AG20443 (cell line): ENCODE measurements at regions not wholly inside any gene's neighbourhood (a gene's known extent, or its start where the extent isn't known, plus 50 kb on each side); places are given as distances from the start of the nearest gene placed in this dataset.

Experiments
- DNase-seq: peaks from one replicate; pipeline ENCODE4 v3.0.0; 2012; ENCODE audit warnings: low spot score, mixed read lengths

DNA sequence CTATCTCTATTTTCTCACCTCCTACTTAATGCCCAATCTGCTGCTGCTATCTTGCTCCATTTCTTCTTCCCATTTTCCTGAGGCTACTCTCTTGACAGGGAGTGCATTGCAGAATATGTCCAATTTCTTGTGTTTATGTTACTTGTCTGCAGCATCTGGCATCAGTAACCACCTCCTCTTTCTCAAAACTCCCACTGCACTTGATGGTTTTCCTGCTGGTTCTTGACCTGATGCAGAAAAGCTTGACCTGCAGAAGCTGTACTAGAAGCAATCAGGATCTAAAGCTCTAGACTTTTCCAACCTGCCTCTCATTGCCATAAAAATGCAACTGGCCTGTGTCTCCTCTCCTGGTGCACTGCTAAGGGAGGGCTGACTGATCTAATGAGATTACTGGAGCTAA is 287.8 kb downstream of the ZEB1 start:
- DNase-seq = no peak

DNA sequence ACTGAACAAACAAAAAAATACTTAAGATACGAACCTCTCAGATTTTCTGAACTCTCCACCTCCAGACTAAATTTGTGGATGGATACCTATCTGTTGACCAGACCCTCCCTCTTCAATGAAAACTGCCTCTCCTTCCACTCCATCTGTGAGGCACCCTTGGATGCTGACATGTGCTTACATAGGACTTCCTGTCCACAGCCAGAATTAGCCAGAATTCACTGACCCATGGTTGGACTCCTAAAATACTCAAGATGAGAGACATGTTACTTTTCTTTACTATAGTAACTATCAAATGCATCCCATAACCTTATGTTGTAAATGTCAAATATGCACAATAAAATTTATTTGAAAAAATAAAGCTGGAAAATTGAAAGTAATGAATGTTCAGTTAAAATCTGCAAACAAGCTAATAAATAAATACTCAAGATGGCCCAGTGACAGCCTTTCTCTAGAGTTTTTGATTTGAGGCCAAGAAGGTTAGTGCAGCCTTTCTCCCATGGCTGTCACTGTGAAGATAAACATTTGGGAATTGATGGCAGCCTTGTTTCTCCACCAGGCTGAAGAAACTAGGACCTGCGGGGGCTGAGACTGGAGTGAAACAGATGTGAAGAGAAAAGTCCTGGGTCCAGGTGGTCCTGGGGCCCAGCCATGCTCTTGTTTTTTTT is 287.0 kb downstream of the ZEB1 start:
- DNase-seq = no peak

DNA sequence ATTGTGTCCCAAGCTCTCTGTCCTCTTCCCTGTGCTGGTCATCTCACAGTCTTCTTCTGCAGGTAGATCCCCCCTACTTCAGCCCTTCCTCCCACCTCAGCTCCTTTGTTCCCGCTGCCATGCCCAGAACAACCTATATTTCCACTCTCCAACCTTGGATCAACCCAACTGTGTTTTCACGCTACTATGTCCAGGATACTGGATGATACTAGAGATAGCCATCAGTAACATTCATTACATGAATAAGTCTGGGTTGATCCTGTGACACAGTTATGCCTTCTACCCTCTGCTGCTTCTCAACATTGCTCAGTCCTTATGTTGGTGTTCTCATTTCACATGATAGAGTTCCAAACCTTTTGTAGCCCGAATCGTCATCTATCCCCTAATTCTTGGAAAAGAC is 286.4 kb downstream of the ZEB1 start:
- no peak for DNase-seq

DNA sequence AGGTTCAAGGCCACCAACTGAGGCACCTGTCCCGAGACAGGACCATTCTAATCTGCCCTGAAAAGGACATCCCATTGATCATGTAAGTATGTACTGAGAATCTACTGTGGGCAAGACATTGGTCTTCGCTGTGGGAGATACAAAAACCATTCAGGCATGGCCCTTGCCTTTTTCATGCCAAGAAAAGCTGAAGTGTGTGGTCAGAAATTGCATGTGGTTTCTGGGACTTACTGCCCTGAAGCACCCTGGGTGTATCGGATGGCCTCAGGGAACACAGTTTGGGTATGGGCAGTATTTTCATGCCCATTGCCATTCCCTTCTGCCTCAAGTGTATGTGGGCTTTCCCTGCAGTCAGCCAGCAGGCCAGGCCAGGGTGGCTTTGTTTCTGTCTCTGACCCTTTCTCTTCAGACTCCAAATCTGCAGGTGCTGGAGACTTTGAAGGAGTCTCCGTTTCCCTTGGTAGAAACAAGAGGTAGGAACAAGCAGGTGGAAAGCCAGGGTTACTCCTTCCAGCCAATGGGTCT is 285.7 kb downstream of the ZEB1 start:
- DNase-seq = no peak

DNA sequence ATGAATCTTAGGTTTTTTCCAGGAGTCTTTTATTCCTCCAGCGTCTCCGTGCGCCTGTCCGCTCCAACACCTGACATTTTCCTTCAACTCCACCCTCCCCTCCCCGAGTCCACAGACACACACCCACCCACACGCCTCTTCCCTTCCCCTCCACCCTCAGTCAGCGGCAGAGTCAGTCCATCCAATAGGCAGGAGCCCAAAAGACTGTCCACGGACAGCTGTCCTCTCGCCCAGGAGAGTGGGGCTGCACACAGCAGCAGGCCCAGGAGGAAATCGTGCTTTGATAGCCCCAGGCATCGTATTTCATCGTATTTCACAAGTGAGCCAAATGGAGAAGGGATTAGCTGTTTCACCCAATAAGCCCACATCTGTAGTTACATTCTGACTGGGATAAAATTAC is 285.1 kb downstream of the ZEB1 start:
- DNase-seq = no peak

DNA sequence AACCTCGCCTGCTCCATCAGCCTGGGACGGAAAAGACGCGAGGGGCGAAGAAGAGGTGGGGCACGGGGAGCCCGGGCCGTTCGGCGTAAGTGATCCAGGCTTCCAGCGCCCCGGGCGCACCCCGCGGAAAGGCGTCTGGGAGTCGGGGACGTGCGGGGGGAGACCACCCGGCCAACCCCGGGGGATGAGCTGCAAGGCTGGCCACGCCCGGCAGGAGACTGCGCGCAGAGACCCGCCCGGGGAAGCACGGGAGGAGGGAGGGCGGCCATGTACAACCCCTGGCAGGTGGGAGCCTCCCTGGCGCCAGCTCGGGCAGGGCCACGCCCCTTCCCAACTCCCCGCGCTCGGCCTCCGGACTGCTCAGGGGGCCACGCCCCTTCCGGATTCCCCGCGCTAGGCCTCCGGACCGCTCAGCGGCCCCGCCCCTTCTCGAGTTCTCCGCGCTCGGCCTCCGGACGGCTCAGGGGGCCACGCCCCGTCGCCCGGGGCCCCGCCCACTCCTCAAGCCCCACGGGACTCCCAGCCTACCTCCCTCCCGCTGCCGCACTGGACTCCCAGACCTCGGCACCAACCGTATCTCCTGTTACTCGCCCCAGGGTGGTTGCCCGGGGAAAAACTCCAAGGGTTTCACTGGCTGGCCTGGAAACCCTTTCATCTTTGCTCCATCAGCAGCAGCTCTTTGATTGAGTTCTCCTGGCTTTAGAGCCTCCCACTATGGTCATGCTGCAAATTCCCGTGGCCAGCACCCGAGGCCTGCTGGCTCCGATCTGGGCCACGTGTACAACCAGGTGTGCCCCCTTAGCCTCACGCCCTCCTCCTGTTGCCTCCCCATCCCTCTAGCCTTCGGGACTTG is 284.4 kb downstream of the ZEB1 start:
- DNase-seq = peak; percentile 100

DNA sequence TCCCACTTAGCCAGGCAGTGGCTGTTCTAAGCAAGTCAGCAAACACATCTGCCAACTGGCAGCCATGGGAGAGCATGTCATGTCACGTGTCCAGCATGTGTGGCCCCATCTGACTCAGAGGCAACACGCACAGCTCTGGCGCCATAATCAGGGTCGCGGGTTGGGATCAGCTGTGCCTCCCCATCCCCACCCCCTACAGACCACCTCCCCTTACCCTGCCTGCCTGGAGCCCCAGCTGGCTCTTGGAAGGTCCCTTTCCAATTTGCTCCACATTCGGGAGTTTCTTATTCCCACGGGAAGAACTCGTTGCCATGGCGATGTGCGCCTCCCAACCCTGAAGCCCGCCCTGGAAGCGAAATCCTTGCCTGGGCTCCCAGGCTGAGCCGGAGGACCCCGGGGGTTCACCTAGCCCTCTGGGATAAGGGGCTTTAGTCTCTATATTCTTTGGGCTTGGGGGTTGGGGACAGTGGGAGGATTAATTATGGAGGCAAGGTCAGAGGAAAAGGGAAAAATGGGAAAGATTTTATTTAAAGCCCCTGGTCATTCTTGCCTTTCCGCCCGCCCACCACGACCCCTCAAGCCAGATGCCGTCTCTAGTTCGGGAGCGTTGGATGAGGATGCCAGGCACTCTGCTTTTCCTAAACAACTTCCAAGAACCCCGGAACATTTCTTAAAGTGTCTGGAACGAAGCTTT is 283.7 kb downstream of the ZEB1 start:
- DNase-seq = peak; percentile 93

DNA sequence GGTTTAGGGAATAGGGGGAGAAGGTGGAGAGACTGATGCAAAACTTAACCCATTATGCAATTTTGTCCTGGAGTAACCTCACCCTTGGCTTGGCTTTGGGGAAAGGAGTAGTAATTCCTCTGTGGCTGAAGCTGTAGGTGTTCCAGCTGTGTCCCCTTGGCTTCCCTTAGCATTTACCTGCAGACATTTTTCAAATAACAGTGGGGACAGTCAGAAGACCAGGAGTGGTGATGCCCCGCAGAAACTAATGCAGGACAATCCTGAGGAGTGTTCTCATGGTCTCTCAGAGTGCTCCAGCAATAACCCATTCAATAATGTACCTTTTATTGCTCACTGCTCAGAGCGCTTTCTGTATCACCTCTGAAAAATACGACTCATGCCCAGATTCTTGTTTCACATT is 282.1 kb downstream of the ZEB1 start:
- DNase-seq = no peak

DNA sequence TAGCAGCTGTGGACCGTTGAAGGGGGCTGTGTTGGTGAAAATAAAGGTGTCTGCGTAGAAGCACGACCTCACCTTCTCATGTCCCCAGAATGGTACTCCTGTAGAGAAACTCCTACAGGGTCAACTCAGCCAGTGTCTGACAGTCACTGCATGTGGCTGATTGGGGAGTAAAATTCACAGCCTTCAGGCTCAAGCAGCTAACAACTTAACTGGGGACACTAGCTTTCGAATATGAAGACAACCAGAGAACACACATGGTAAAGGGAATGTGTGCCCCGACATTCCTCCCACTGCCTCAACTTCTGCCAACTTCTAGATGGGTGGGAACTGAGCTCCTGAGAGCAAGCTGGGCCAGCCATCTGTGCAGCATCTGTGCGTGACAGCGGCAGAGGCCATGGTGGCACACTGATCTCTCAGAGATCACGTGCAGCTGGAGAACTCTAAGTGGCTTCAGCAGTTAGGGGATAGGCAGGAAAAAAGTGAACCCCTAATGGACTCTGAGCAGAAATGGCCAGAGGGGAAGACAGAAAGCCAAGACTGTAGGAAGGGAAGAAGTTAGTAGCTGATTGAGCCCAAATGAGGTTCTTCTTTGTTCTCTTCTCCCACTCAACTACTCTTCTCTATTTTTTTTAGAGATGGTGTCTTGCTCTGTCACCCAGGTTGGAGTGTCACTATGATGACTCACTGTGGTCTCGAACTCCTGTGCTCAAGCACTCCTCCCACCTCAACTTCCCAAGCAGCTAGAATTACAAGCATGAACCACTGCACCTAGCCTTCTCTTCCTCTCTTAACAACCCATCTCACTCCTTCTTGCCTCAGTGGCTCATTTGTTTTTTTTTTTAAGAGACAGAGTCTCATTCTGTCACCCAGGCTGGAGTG is 280.8 kb downstream of the ZEB1 start:
- DNase-seq = no peak

DNA sequence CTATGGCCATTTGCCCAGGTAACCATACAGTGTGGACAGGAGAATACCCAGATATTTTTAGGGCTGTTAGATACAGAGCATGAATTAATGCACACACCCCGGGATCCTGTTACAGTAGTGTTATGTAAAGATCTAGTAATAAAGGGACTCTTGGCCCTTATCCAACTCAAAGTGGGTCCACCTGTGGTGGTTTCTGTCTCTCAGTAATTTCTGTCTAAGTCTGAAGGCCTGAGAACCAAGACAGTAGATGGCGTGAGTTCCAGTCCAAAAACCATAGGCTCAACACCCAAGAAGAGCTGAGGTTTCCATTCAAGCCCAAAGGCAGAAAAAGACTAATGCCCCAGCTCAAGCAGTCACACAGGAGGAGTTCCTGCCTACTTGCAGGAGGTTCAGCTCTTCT is 277.7 kb downstream of the ZEB1 start:
- no peak for DNase-seq

DNA sequence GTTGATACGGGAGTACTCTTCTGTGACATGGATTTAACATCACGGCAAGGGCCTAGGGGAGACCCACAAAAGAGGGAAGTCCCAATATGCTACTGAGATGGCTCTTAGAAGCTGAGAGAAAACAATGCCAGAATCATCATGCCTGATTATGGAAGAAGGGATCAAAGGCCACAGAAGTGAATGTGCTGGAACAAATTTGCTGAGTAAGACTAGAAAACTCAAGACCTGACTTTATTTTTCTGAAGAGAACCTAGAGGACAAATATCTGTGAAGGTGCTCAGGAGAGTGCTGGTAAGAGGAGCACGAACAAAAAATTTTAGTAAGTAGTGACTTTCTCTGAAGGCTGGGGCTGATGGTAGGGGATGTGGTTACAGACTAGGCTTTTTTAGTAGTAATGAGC is 277.0 kb downstream of the ZEB1 start:
- DNase-seq = no peak

DNA sequence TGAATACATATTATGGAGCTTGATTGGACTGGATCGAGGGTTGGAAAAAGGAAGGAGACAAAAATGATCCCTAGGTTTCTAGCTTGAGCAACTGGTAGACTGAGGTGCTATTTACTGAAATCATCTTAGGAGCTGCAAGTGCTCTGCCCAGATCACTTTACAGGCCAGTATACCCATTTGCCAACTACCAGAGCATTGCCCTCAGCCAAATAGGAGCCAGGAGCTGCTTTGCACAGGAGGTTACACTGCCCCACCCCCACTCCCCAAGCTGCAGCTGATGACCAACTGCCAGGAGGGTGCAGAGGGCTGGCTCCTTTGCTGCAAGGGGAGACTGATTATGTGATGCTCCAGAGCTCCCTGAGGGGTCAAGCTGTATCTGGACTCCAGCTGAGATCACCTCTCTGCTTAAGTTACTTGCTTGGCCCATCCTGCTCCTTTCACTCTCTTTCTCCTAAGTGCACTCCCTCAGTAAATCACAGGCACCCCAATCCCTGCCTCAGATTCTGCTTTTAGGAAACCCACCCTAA is 275.4 kb downstream of the ZEB1 start:
- no peak for DNase-seq

DNA sequence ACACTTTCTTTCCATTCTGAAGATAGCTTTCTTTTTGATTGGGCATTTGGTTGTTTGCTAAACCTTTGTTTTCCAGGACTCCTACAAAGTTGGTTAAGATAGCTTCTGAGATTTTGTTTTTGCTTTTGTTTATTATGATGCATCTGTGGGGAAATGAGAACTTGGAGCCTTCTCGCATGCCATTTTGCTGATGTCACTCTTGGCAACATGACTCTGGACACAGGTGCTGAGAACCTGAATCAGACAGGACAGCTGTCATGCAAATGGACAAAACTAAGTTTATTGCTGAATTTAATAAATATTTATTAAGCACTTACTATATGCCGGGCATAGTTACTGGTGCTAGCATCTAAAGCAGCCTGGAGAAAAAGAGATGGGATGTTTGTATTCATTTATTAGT is 274.1 kb downstream of the ZEB1 start:
- DNase-seq = no peak

DNA sequence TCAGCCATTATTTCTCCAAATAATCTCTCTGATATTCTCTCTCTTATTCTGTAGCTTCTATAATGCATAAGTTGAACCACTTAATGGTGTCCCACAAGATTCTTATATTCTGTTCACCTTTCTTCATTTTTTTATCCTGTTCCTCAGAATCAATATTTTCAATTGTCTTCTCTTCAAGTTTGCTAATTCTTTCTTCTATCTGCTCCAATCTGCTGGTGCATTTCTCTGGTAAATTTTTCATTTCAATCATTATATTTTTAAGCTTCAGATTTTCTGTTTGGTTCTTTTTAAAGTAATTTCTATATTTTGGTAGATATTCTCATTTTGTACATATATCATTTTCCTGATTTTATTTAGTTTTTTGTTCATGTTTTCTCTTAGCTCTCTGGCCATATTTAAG is 272.6 kb downstream of the ZEB1 start:
- DNase-seq = no peak

DNA sequence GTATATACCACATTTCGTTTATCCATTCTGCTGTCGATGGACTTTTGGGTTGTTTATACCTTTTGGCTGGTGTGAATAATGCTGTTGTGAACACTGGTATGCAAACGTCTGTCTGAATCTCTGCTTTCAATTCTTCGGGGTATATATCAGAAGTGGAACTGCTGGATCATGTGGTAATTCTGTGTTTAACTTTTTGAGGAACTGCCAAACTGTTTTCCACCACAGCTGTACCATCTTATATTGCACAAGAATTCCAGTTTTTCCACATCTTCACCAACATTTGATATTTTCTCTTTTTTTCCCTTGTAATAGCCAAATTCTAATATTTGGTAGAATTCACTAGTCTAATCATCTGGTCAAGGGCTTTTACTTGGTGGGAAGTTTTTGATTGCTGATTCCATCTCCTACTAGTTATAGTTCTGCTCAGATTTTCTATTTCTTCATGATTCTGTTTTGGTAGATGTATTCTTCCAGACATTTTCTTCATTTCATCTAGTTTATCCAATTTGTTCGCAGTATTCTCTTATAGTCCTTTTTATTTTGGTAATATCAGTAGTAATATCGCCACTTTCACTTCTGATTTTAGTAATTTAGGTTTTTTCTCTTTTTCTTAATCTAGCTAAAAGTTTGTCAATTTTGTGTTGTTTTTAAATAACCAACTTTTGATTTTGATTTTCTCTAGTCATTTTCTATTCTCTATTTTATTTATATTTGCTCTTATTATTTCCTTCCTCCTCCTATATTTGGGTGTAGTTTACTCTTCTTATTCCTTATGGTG is 271.2 kb downstream of the ZEB1 start:
- no peak for DNase-seq

DNA sequence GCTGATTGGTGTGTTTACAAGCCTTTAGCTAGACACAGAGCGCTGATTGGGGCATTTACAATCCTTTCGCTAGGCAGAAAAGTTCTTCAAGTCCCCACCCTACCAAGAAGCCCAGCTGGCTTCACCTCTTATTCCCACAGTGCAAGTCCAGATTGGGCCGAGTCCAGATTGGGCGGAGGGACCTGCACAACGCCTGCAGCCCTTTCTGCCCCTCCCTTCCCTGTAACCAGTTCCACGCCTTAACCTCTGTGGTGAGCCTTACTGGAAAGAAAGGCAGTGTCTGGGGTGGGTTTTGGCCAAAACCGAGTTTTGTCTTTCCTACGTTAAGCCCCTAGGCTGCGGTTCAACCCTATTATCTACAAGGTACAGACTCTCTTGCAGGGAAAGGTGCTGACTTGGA is 268.7 kb downstream of the ZEB1 start:
- no peak for DNase-seq

DNA sequence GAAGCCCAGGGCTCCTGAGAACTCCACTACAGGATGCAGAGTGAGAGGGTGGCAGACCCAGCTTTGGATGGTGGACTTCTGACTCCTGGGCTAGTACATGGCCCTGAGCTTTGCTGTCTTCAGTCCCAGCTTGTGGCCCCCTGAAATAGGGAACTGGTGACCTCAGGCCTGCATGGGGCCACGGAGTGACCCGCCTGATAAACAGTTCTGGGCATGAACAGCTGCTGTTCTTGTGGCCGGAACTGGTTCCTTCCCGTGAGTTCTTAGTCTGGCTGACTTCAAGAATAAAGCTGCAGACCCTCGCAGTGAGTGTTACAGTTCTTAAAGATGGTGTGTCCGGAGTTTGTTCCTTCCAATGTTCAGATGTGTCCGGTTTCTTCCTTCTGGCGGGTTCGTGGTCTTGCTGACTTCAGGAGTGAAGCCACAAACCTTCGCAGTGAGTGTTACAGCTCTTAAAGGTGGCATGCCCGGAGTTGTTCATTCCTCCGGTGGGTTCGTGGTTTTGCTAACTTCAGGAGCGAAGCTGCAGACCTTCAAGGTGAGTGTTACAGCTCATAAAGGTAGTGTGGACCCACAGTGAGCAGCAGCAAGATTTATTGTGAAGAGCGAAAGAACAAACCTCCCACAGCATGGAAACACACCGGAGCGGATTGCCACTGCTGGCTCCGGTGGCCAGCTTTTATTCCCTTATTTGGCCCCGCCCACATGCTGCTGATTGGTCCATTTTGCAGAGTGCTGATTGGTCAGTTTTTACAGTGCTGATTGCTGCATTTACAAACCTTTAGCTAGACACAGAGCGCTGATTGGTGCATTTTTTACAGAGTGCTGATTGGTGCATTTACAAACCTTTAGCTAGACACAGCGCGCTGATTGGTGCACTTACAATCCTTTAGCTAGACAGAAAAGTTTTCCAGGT is 268.0 kb downstream of the ZEB1 start:
- DNase-seq = no peak

DNA sequence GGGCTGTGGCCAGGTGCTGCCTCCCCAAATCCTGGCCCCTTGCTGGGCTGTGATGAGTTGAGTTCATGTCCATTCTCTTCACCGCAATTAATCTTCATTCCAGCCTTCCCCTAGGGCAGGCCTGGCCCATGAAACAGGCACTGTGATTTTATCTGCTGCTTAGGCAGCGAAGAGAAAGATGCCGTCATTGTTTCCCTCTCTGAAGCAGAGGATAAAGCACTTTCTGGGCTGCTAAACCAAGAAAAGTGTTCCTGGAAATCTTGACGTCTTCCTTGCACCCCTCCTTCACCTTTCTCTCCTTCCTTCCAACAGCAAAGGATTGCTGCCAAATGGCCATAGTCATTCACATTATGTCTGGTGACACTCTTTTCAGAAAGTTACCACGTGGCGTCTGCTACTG is 265.9 kb downstream of the ZEB1 start:
- no peak for DNase-seq

DNA sequence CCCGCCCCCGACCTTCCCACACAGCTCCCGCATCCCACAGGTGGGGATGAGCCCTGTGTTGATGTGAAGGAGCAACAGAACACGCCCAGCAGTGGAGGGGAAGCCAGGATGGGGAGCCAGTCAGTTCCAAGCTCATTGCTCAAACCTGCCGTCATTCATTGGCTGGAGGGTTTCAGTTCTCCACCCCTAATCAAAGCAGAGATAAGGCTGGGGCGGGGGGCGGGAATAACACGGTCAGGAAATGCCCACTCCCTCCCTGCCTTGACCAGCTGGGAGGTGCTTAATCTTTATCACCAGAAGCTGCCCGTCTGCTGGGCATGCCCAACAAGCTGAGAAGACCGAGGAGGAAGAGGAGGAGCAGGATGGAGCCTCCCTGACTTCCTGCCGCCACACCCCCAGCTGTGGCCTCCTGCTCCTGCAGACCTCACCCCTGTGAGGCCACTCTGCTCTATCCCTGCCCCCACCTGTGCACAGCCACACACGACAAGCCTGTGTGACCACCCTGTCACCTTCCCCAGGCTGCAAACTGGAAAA is 265.1 kb downstream of the ZEB1 start:
- no peak for DNase-seq

DNA sequence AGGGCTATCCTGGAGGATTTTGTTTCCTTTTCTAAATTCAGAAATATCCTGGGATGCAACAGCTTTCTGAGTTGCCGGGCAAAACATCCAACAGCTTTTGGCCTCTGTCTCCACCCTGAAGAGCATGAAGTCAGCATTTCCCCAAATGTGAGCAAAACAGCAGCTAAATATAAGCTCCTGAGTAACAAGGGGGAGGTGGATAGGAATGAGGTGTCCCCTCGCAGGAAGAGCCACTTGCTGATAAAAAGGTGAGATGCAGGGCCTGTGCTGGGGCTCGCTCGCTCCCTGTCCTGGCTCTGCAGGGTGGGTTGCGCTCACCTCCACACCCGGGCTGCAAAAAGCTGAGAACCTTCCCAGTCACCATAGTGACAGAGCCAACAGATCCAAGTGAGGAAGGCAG is 264.3 kb downstream of the ZEB1 start:
- no peak for DNase-seq
